ENCODE measurements at regions not wholly inside any gene's neighbourhood (a gene's known extent, or its start where the extent isn't known, plus 50 kb on each side); places are given as distances from the start of the nearest gene placed in this dataset.
"Not testable (repeated sequence)": the region's sequence is repeated elsewhere in the genome, so short reads cannot be mapped to it uniquely, and the experiment has no call there.

- DNase-seq (ENCODE audit: low spot score): no peak
Observed at GRCh38 chr4:84379917-84380641, 119.0 kb downstream of the NKX6-1 start.

GRCh38 chr4:84378983-84379382, 120.1 kb downstream of the NKX6-1 start:
- DNase-seq (ENCODE audit: low spot score): no peak

- DNase-seq (ENCODE audit: low spot score): no peak
Observed at GRCh38 chr4:84378356-84378755, 120.7 kb downstream of the NKX6-1 start.

- no peak for DNase-seq (ENCODE audit: low spot score)
Observed at GRCh38 chr4:84366907-84367306, 132.2 kb downstream of the NKX6-1 start.

GRCh38 chr4:84366161-84366560, 132.9 kb downstream of the NKX6-1 start:
- no peak for DNase-seq (ENCODE audit: low spot score)

GRCh38 chr4:84362896-84363655, 136.0 kb downstream of the NKX6-1 start:
- no peak for DNase-seq (ENCODE audit: low spot score)

GRCh38 chr4:84342161-84342560, 156.9 kb downstream of the NKX6-1 start:
- no peak for DNase-seq (ENCODE audit: low spot score)

- DNase-seq (ENCODE audit: low spot score): no peak
Observed at GRCh38 chr4:84341559-84341958, 157.5 kb downstream of the NKX6-1 start.

- no peak for DNase-seq (ENCODE audit: low spot score)
Observed at GRCh38 chr4:84338367-84338766, 160.7 kb downstream of the NKX6-1 start.

- no peak for DNase-seq (ENCODE audit: low spot score)
Observed at GRCh38 chr4:84336964-84337705, 162.0 kb downstream of the NKX6-1 start.

- DNase-seq (ENCODE audit: low spot score): no peak
Observed at GRCh38 chr4:84327526-84327925, 171.6 kb downstream of the NKX6-1 start.

- no peak for DNase-seq (ENCODE audit: low spot score)
Observed at GRCh38 chr4:84325625-84326024, 173.5 kb downstream of the NKX6-1 start.

- no peak for DNase-seq (ENCODE audit: low spot score)
Observed at GRCh38 chr4:84324303-84325245, 174.5 kb downstream of the NKX6-1 start.

- no peak for DNase-seq (ENCODE audit: low spot score)
Observed at GRCh38 chr4:84319124-84319523, 180.0 kb downstream of the NKX6-1 start.

GRCh38 chr4:84317513-84317912, 181.6 kb downstream of the NKX6-1 start:
- DNase-seq (ENCODE audit: low spot score): no peak

- DNase-seq (ENCODE audit: low spot score): no peak
Observed at GRCh38 chr4:84312426-84313012, 186.6 kb downstream of the NKX6-1 start.

- no peak for DNase-seq (ENCODE audit: low spot score)
Observed at GRCh38 chr4:84309191-84309590, 189.9 kb downstream of the NKX6-1 start.

GRCh38 chr4:84298719-84299254, 200.3 kb downstream of the NKX6-1 start:
- not testable (repeated sequence) for DNase-seq (ENCODE audit: low spot score)

GRCh38 chr4:84298023-84298718, 200.9 kb downstream of the NKX6-1 start:
- no peak for DNase-seq (ENCODE audit: low spot score)

- no peak for DNase-seq (ENCODE audit: low spot score)
Observed at GRCh38 chr4:84291969-84292368, 207.1 kb downstream of the NKX6-1 start.

All from hematopoietic multipotent progenitor cell treated with erythropoietin and hydrocortisone succinate and interleukin-3 and kit ligand, for 17 days (in vitro differentiated cells).